ENCODE measurements at regions not wholly inside any gene's neighbourhood (a gene's known extent, or its start where the extent isn't known, plus 50 kb on each side); places are given as distances from the start of the nearest gene placed in this dataset.

- Histone ChIP-seq H3K27me3 (no peaks in the 10 kb centered on the region), H3K9me3 (ENCODE audit: low read depth) (no peaks in the 10 kb centered on the region), H3K4me1 (ENCODE audit: low read depth) (peaks cover 18% of the 10 kb centered on the region), H3K4me3 (no peak overlapping the region), H3K27ac (no peak overlapping the region), H3K36me3 (no peaks in the 10 kb centered on the region)
- no peak for DNase-seq (ENCODE audit: low read depth in 1 of 2, low spot score in 1 of 2)
- no peak for TF ChIP-seq CTCF (IDR thresholded peaks at IDR 0.05; ENCODE audit: low read depth, low read length)
Observed at GRCh38 chr14:73775339-73776193, 61.4 kb upstream of the PNMA1 start.

GRCh38 chr14:73774671-73775070 lies 60.5 kb upstream of the PNMA1 start:
- Histone ChIP-seq H3K4me3 (no peak overlapping the region), H3K4me1 (ENCODE audit: low read depth) (peaks cover 18% of the 10 kb centered on the region), H3K27me3 (no peaks in the 10 kb centered on the region), H3K27ac (no peak overlapping the region), H3K9me3 (ENCODE audit: low read depth) (no peaks in the 10 kb centered on the region), H3K36me3 (no peaks in the 10 kb centered on the region)
- DNase-seq (ENCODE audit: low read depth in 1 of 2, low spot score in 1 of 2): no peak
- TF ChIP-seq CTCF (IDR thresholded peaks at IDR 0.05; ENCODE audit: low read depth, low read length): no peak

GRCh38 chr14:73774241-73774570 lies 60.0 kb upstream of the PNMA1 start:
- Histone ChIP-seq H3K4me3 (no peak overlapping the region), H3K9me3 (ENCODE audit: low read depth) (no peaks in the 10 kb centered on the region), H3K36me3 (no peaks in the 10 kb centered on the region), H3K27me3 (no peaks in the 10 kb centered on the region), H3K27ac (no peak overlapping the region), H3K4me1 (ENCODE audit: low read depth) (peaks cover 18% of the 10 kb centered on the region)
- no peak for DNase-seq (ENCODE audit: low read depth in 1 of 2, low spot score in 1 of 2)
- TF ChIP-seq CTCF (IDR thresholded peaks at IDR 0.05; ENCODE audit: low read depth, low read length): no peak

GRCh38 chr14:73773441-73774240 lies 59.5 kb upstream of the PNMA1 start:
- Histone ChIP-seq H3K27me3 (no peaks in the 10 kb centered on the region), H3K4me1 (ENCODE audit: low read depth) (peaks cover 18% of the 10 kb centered on the region), H3K36me3 (no peaks in the 10 kb centered on the region), H3K27ac (no peak overlapping the region), H3K9me3 (ENCODE audit: low read depth) (no peaks in the 10 kb centered on the region), H3K4me3 (no peak overlapping the region)
- DNase-seq (ENCODE audit: low read depth in 1 of 2, low spot score in 1 of 2): no peak
- no peak for TF ChIP-seq CTCF (IDR thresholded peaks at IDR 0.05; ENCODE audit: low read depth, low read length)

- Histone ChIP-seq H3K4me1 (ENCODE audit: low read depth) (peaks cover 18% of the 10 kb centered on the region), H3K4me3 (no peak overlapping the region), H3K36me3 (no peaks in the 10 kb centered on the region), H3K27me3 (no peaks in the 10 kb centered on the region), H3K27ac (peak overlapping the region; percentile 69), H3K9me3 (ENCODE audit: low read depth) (no peaks in the 10 kb centered on the region)
- peak; percentile 65 to 82 for DNase-seq (ENCODE audit: low read depth in 1 of 2, low spot score in 1 of 2)
- TF ChIP-seq CTCF (IDR thresholded peaks at IDR 0.05; ENCODE audit: low read depth, low read length): no peak
Observed at GRCh38 chr14:73771848-73772638, 57.9 kb upstream of the PNMA1 start.

All from cardiac muscle cell (in vitro differentiated cells and primary cell).